ENCODE measurements at regions not wholly inside any gene's neighbourhood (a gene's known extent, or its start where the extent isn't known, plus 50 kb on each side); places are given as distances from the start of the nearest gene placed in this dataset.

GRCh38 chr4:19739101-19739651 lies 512.5 kb upstream of the SLIT2 start:
- H3K4me3 ChIP-seq: no peak overlapping the region
- no peak for TF ChIP-seq CTCF (IDR thresholded peaks at IDR 0.05)
- ATAC-seq (ENCODE audit: insufficient number of reproducible peaks, low FRiP score, low read depth) (no peak), DNase-seq (ENCODE audit: low spot score) (no peak)
- H3K27me3 ChIP-seq (replicated peaks; ENCODE audit: insufficient read depth): no peaks in the 10 kb centered on the region
- no peaks in the 10 kb centered on the region for H3K9me3 ChIP-seq
- no peaks in the 10 kb centered on the region for H3K4me1 ChIP-seq (ENCODE audit: control insufficient read depth in 1 of 2, low read depth in 2 of 2)
- H3K27ac ChIP-seq: no peak overlapping the region
- no peaks in the 10 kb centered on the region for H3K36me3 ChIP-seq

GRCh38 chr4:19736968-19737756 lies 514.5 kb upstream of the SLIT2 start:
- no peaks in the 10 kb centered on the region for H3K4me1 ChIP-seq (ENCODE audit: control insufficient read depth in 1 of 2, low read depth in 2 of 2)
- H3K27ac ChIP-seq: no peak overlapping the region
- no peaks in the 10 kb centered on the region for H3K9me3 ChIP-seq
- no peaks in the 10 kb centered on the region for H3K27me3 ChIP-seq (replicated peaks; ENCODE audit: insufficient read depth)
- H3K4me3 ChIP-seq: no peak overlapping the region
- no peak for DNase-seq (ENCODE audit: low spot score)
- no peaks in the 10 kb centered on the region for H3K36me3 ChIP-seq
- no peak for ATAC-seq (ENCODE audit: insufficient number of reproducible peaks, low FRiP score, low read depth)
- no peak for TF ChIP-seq CTCF (IDR thresholded peaks at IDR 0.05)

GRCh38 chr4:19735012-19735411 lies 516.7 kb upstream of the SLIT2 start:
- Histone ChIP-seq H3K36me3 (no peaks in the 10 kb centered on the region), H3K27ac (no peak overlapping the region), H3K4me1 (ENCODE audit: control insufficient read depth in 1 of 2, low read depth in 2 of 2) (no peaks in the 10 kb centered on the region), H3K27me3 (replicated peaks; ENCODE audit: insufficient read depth) (no peaks in the 10 kb centered on the region), H3K9me3 (no peaks in the 10 kb centered on the region), H3K4me3 (no peak overlapping the region)
- ATAC-seq (ENCODE audit: insufficient number of reproducible peaks, low FRiP score, low read depth): no peak
- DNase-seq (ENCODE audit: low spot score): no peak
- no peak for TF ChIP-seq CTCF (IDR thresholded peaks at IDR 0.05)

- no peak overlapping the region for H3K27ac ChIP-seq
- no peaks in the 10 kb centered on the region for H3K9me3 ChIP-seq
- no peak for TF ChIP-seq CTCF (IDR thresholded peaks at IDR 0.05)
- no peaks in the 10 kb centered on the region for H3K4me1 ChIP-seq (ENCODE audit: control insufficient read depth in 1 of 2, low read depth in 2 of 2)
- no peaks in the 10 kb centered on the region for H3K27me3 ChIP-seq (replicated peaks; ENCODE audit: insufficient read depth)
- H3K4me3 ChIP-seq: no peak overlapping the region
- no peaks in the 10 kb centered on the region for H3K36me3 ChIP-seq
- DNase-seq (ENCODE audit: low spot score): no peak
- ATAC-seq (ENCODE audit: insufficient number of reproducible peaks, low FRiP score, low read depth): no peak
Measured at GRCh38 chr4:19729886-19730651, 521.6 kb upstream of the SLIT2 start.

- no peaks in the 10 kb centered on the region for H3K4me1 ChIP-seq (ENCODE audit: control insufficient read depth in 1 of 2, low read depth in 2 of 2)
- no peak overlapping the region for H3K4me3 ChIP-seq
- H3K27me3 ChIP-seq (replicated peaks; ENCODE audit: insufficient read depth): no peaks in the 10 kb centered on the region
- no peak for TF ChIP-seq CTCF (IDR thresholded peaks at IDR 0.05)
- ATAC-seq (ENCODE audit: insufficient number of reproducible peaks, low FRiP score, low read depth) (no peak), DNase-seq (ENCODE audit: low spot score) (no peak)
- H3K9me3 ChIP-seq: no peaks in the 10 kb centered on the region
- H3K36me3 ChIP-seq: no peaks in the 10 kb centered on the region
- no peak overlapping the region for H3K27ac ChIP-seq
Measured at GRCh38 chr4:19728773-19729172, 522.9 kb upstream of the SLIT2 start.
